ENCODE measurements at regions not wholly inside any gene's neighbourhood (a gene's known extent, or its start where the extent isn't known, plus 50 kb on each side); places are given as distances from the start of the nearest gene placed in this dataset.

- Histone ChIP-seq H2BK120ac (ENCODE audit: low read depth, low read length) (no peak overlapping the region), H3K4me3 (ENCODE audit: low read length in 2 of 2) (no peak overlapping the region), H2BK5ac (ENCODE audit: low read length) (no peak overlapping the region), H3K27me3 (ENCODE audit: control insufficient read depth in 3 of 3, insufficient read depth in 3 of 3, low read depth in 1 of 3, low read length in 3 of 3) (no peaks in the 10 kb centered on the region), H3K36me3 (replicated peaks in 1 of 2; ENCODE audit: control insufficient read depth in 2 of 2, insufficient read depth in 2 of 2, low read length in 2 of 2) (no peaks in the 10 kb centered on the region), H2AK5ac (ENCODE audit: low read depth, low read length) (no peak overlapping the region), H2AFZ (ENCODE audit: low read length) (no peak overlapping the region), H4K91ac (ENCODE audit: low read depth, low read length, poor library complexity) (no peak overlapping the region), H3K4me1 (ENCODE audit: control insufficient read depth in 2 of 2, insufficient read depth in 1 of 2, low read depth in 1 of 2, low read length in 2 of 2) (peaks cover 0 to 4% of the 10 kb centered on the region in 2 donors), H3K14ac (ENCODE audit: low read length) (no peak overlapping the region), H3K18ac (ENCODE audit: low read length) (no peak overlapping the region), H4K8ac (ENCODE audit: low read depth, low read length) (no peak overlapping the region), H2BK15ac (ENCODE audit: low read length) (no peak overlapping the region), H3K4me2 (ENCODE audit: insufficient read depth, low read length, poor library complexity, severe bottlenecking) (no peak overlapping the region), H2BK12ac (ENCODE audit: low read length) (no peak overlapping the region), H3K79me1 (ENCODE audit: low read depth, low read length) (no peaks in the 10 kb centered on the region), H3K23ac (ENCODE audit: low read depth, low read length, poor library complexity) (no peak overlapping the region), H3K9me3 (replicated peaks in 1 of 2; ENCODE audit: control insufficient read depth in 2 of 2, insufficient read depth in 1 of 2, low read depth in 1 of 2, low read length in 2 of 2) (peaks cover 0 to 5% of the 10 kb centered on the region in 2 donors), H3K4ac (ENCODE audit: low read length) (no peak overlapping the region), H3K27ac (replicated peaks; ENCODE audit: low read length) (no peak overlapping the region), H3K9ac (ENCODE audit: low read depth, low read length, poor library complexity) (no peak overlapping the region)
- no peak for DNase-seq (ENCODE audit: low spot score)
- no CpG with 5 or more reads among the region's 5 CpGs for WGBS, 2 donors (ENCODE audit: extremely low coverage in 2 of 2, insufficient read length in 2 of 2, insufficient replicate concordance in 1 of 2)
Measured at GRCh38 chr10:6763001-6763400, 182.9 kb upstream of the PRKCQ start.

DNA sequence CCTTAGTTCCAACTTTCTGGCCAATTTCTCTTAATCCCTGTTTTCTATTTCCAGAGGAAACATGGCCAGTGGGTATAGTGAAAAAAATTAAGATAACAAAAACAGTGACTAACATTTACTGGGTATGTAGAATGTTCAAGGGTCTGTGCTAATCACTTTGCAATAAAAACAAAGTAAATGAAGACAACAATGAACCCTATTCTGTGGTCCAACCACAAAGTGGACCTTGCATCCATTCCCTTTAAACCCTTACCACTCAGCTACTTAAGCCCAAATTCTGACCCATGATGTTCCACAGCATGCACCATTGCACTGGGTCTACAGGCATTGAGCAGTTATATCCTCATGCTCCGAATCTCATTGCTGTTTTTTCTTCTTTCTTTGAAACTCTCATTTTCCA is 179.9 kb upstream of the PRKCQ start:
- Histone ChIP-seq H4K91ac (ENCODE audit: low read depth, low read length, poor library complexity) (no peak overlapping the region), H2AK5ac (ENCODE audit: low read depth, low read length) (no peak overlapping the region), H3K9ac (ENCODE audit: low read depth, low read length, poor library complexity) (no peak overlapping the region), H3K4me3 (ENCODE audit: low read length in 2 of 2) (no peak overlapping the region), H4K8ac (ENCODE audit: low read depth, low read length) (no peak overlapping the region), H3K14ac (ENCODE audit: low read length) (no peak overlapping the region), H3K36me3 (replicated peaks in 1 of 2; ENCODE audit: control insufficient read depth in 2 of 2, insufficient read depth in 2 of 2, low read length in 2 of 2) (no peaks in the 10 kb centered on the region), H3K4me2 (ENCODE audit: insufficient read depth, low read length, poor library complexity, severe bottlenecking) (no peak overlapping the region), H3K9me3 (replicated peaks in 1 of 2; ENCODE audit: control insufficient read depth in 2 of 2, insufficient read depth in 1 of 2, low read depth in 1 of 2, low read length in 2 of 2) (peaks cover 0 to 5% of the 10 kb centered on the region in 2 donors), H2BK15ac (ENCODE audit: low read length) (no peak overlapping the region), H3K79me1 (ENCODE audit: low read depth, low read length) (no peaks in the 10 kb centered on the region), H2BK12ac (ENCODE audit: low read length) (no peak overlapping the region), H2AFZ (ENCODE audit: low read length) (no peak overlapping the region), H2BK120ac (ENCODE audit: low read depth, low read length) (no peak overlapping the region), H3K27ac (replicated peaks; ENCODE audit: low read length) (no peak overlapping the region), H3K4ac (ENCODE audit: low read length) (no peak overlapping the region), H3K27me3 (ENCODE audit: control insufficient read depth in 3 of 3, insufficient read depth in 3 of 3, low read depth in 1 of 3, low read length in 3 of 3) (no peaks in the 10 kb centered on the region), H3K18ac (ENCODE audit: low read length) (no peak overlapping the region), H3K23ac (ENCODE audit: low read depth, low read length, poor library complexity) (no peak overlapping the region), H2BK5ac (ENCODE audit: low read length) (no peak overlapping the region), H3K4me1 (ENCODE audit: control insufficient read depth in 2 of 2, insufficient read depth in 1 of 2, low read depth in 1 of 2, low read length in 2 of 2) (no peaks in the 10 kb centered on the region)
- WGBS, 2 donors (ENCODE audit: extremely low coverage in 2 of 2, insufficient read length in 2 of 2, insufficient replicate concordance in 1 of 2) = no CpG with 5 or more reads among the region's 1 CpG
- no peak for DNase-seq (ENCODE audit: low spot score)

DNA sequence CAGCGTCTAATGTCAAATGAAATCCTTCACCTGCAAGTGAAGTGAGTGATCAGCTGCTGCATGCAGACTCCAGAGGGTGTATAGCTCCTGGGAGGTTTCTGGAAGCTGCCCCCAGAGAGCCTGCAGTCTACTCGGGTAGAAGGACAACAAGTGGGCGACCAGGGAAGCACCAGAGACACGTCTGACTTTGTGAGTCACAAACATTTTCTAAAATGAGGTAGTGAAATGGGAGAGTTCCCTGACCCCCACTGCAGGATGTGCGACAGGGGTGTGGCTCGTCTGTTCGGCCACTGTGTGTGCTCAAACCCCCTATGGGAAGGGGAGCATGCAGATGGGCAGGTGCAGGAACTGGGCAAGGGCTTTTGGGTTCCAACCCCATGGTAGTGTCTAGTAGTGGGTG is 177.1 kb upstream of the PRKCQ start:
- H3K27me3 ChIP-seq (ENCODE audit: control insufficient read depth in 3 of 3, insufficient read depth in 3 of 3, low read depth in 1 of 3, low read length in 3 of 3) = no peaks in the 10 kb centered on the region
- H3K9me3 ChIP-seq (replicated peaks in 1 of 2; ENCODE audit: control insufficient read depth in 2 of 2, insufficient read depth in 1 of 2, low read depth in 1 of 2, low read length in 2 of 2) = peaks cover 0 to 5% of the 10 kb centered on the region in 2 donors
- H3K14ac ChIP-seq (ENCODE audit: low read length) = no peak overlapping the region
- H2AK5ac ChIP-seq (ENCODE audit: low read depth, low read length) = no peak overlapping the region
- H3K36me3 ChIP-seq (replicated peaks in 1 of 2; ENCODE audit: control insufficient read depth in 2 of 2, insufficient read depth in 2 of 2, low read length in 2 of 2) = no peaks in the 10 kb centered on the region
- H2BK120ac ChIP-seq (ENCODE audit: low read depth, low read length) = no peak overlapping the region
- no peak overlapping the region for H3K4me3 ChIP-seq (ENCODE audit: low read length in 2 of 2)
- WGBS, 2 donors (ENCODE audit: extremely low coverage in 2 of 2, insufficient read length in 2 of 2, insufficient replicate concordance in 1 of 2) = no CpG with 5 or more reads among the region's 7 CpGs
- H3K18ac ChIP-seq (ENCODE audit: low read length) = no peak overlapping the region
- H3K4me1 ChIP-seq (ENCODE audit: control insufficient read depth in 2 of 2, insufficient read depth in 1 of 2, low read depth in 1 of 2, low read length in 2 of 2) = peaks cover 0 to 5% of the 10 kb centered on the region in 2 donors
- no peak overlapping the region for H4K8ac ChIP-seq (ENCODE audit: low read depth, low read length)
- H4K91ac ChIP-seq (ENCODE audit: low read depth, low read length, poor library complexity) = no peak overlapping the region
- H3K4me2 ChIP-seq (ENCODE audit: insufficient read depth, low read length, poor library complexity, severe bottlenecking) = no peak overlapping the region
- no peak for DNase-seq (ENCODE audit: low spot score)
- H2BK5ac ChIP-seq (ENCODE audit: low read length) = no peak overlapping the region
- no peak overlapping the region for H2AFZ ChIP-seq (ENCODE audit: low read length)
- no peak overlapping the region for H3K4ac ChIP-seq (ENCODE audit: low read length)
- H3K23ac ChIP-seq (ENCODE audit: low read depth, low read length, poor library complexity) = no peak overlapping the region
- H3K27ac ChIP-seq (replicated peaks; ENCODE audit: low read length) = no peak overlapping the region
- no peak overlapping the region for H2BK12ac ChIP-seq (ENCODE audit: low read length)
- no peak overlapping the region for H2BK15ac ChIP-seq (ENCODE audit: low read length)
- no peak overlapping the region for H3K9ac ChIP-seq (ENCODE audit: low read depth, low read length, poor library complexity)
- H3K79me1 ChIP-seq (ENCODE audit: low read depth, low read length) = no peaks in the 10 kb centered on the region

DNA sequence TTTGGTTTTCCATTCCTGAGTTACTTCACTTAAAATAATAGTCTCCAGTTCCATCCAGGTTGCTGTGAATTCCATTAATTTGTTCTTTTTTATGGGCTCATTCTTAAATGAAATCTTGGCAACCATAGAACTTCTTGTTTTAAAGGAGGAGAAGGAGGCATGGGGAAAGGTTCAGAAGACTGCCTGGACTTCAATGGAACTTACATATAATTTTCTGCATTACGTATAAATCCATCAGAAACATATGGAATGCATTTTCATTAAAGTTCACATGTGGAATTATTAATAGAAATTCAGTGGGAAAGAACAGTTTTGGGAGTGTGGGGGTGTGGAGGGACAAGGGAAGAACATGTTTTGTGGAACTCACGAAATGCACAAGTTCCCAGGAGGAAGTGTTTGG is 176.6 kb upstream of the PRKCQ start:
- Histone ChIP-seq H2AK5ac (ENCODE audit: low read depth, low read length) (no peak overlapping the region), H3K4ac (ENCODE audit: low read length) (no peak overlapping the region), H3K36me3 (replicated peaks in 1 of 2; ENCODE audit: control insufficient read depth in 2 of 2, insufficient read depth in 2 of 2, low read length in 2 of 2) (no peaks in the 10 kb centered on the region), H3K14ac (ENCODE audit: low read length) (no peak overlapping the region), H3K9me3 (replicated peaks in 1 of 2; ENCODE audit: control insufficient read depth in 2 of 2, insufficient read depth in 1 of 2, low read depth in 1 of 2, low read length in 2 of 2) (peaks cover 0 to 5% of the 10 kb centered on the region in 2 donors), H4K91ac (ENCODE audit: low read depth, low read length, poor library complexity) (no peak overlapping the region), H3K27ac (replicated peaks; ENCODE audit: low read length) (no peak overlapping the region), H3K79me1 (ENCODE audit: low read depth, low read length) (no peaks in the 10 kb centered on the region), H3K9ac (ENCODE audit: low read depth, low read length, poor library complexity) (no peak overlapping the region), H3K27me3 (ENCODE audit: control insufficient read depth in 3 of 3, insufficient read depth in 3 of 3, low read depth in 1 of 3, low read length in 3 of 3) (no peaks in the 10 kb centered on the region), H2BK15ac (ENCODE audit: low read length) (no peak overlapping the region), H2BK12ac (ENCODE audit: low read length) (no peak overlapping the region), H3K4me1 (ENCODE audit: control insufficient read depth in 2 of 2, insufficient read depth in 1 of 2, low read depth in 1 of 2, low read length in 2 of 2) (peaks cover 0 to 5% of the 10 kb centered on the region in 2 donors), H2BK120ac (ENCODE audit: low read depth, low read length) (no peak overlapping the region), H3K4me3 (ENCODE audit: low read length in 2 of 2) (no peak overlapping the region), H4K8ac (ENCODE audit: low read depth, low read length) (no peak overlapping the region), H3K4me2 (ENCODE audit: insufficient read depth, low read length, poor library complexity, severe bottlenecking) (no peak overlapping the region), H2BK5ac (ENCODE audit: low read length) (no peak overlapping the region), H3K18ac (ENCODE audit: low read length) (no peak overlapping the region), H3K23ac (ENCODE audit: low read depth, low read length, poor library complexity) (no peak overlapping the region), H2AFZ (ENCODE audit: low read length) (no peak overlapping the region)
- DNase-seq (ENCODE audit: low spot score) = no peak
- WGBS, 2 donors (ENCODE audit: extremely low coverage in 2 of 2, insufficient read length in 2 of 2, insufficient replicate concordance in 1 of 2) = no CpG with 5 or more reads among the region's 2 CpGs

Data from neuronal stem cell (in vitro differentiated cells).